Tibial nerve (tissue), 4 donors: ENCODE measurements at regions not wholly inside any gene's neighbourhood (a gene's known extent, or its start where the extent isn't known, plus 50 kb on each side); places are given as distances from the start of the nearest gene placed in this dataset.

Source experiments
- DNase-seq, 2 donors: peaks; one replicate each; pipeline ENCODE4 v3.0.0-alpha.2; 2019; ENCODE audit warnings: low spot score in 2 of 2
- H3K27ac ChIP-seq, 4 donors: fragments of 200-600 bp; sonication (generic) in 3 of 4; one replicate each; pipeline ENCODE4 v1.5.1; 2017 to 2019; ENCODE audit warnings: mild to moderate bottlenecking in 1 of 4
- H3K27me3 ChIP-seq, 2 donors: fragments of 200-600 bp; sonication (generic) in 1 of 2; one replicate each; pipeline versions ENCODE4 v1.5.1 to v1.6.0; 2017 to 2019
- H3K36me3 ChIP-seq, 3 donors: fragments of 200-600 bp; sonication (generic); one replicate each; pipeline ENCODE4 v1.5.1; 2018 to 2019
- H3K4me1 ChIP-seq, 4 donors: fragments of 200-600 bp; sonication (generic) in 3 of 4; one replicate each; pipeline ENCODE4 v1.5.1; 2017 to 2019
- H3K4me3 ChIP-seq, 4 donors: fragments of 200-600 bp; sonication (generic) in 3 of 4; one replicate each; pipeline ENCODE4 v1.5.1; 2017 to 2019; ENCODE audit warnings: mild to moderate bottlenecking in 1 of 4, moderate library complexity in 1 of 4
- H3K9me3 ChIP-seq, 4 donors: fragments of 200-600 bp; sonication (generic) in 3 of 4; one replicate each; pipeline ENCODE4 v1.5.1; 2017 to 2019
- CTCF ChIP-seq, 5 experiments: fragments of 200-600 bp in 3 of 5; fragments of 450-650 bp in 2 of 5; sonication (generic) in 3 of 5; IDR thresholded peaks; one replicate each; pipeline ENCODE4 v1.5.1; 2016 to 2019; ENCODE audit warnings: antibody characterized with exemption in 5 of 5, mild to moderate bottlenecking in 3 of 5, moderate library complexity in 2 of 5
- EP300 ChIP-seq, 2 donors: sonication (generic); formaldehyde crosslinking; IDR thresholded peaks; one replicate each; pipeline ENCODE4 v1.6.1; 2017; ENCODE audit warnings: antibody characterized with exemption in 2 of 2, mild to moderate bottlenecking in 1 of 2
- POLR2A ChIP-seq, 2 donors: fragments of 450-650 bp; IDR thresholded peaks; one replicate each; pipeline ENCODE4 v1.6.1; 2017; ENCODE audit warnings: antibody characterized with exemption in 2 of 2, mild to moderate bottlenecking in 2 of 2, moderate library complexity in 2 of 2
- WGBS, 2 donors: methylation state at CpG; one replicate each; pipeline ENCODE4 v1.1.5; 2018; 5-methylcytosine and 5-hydroxymethylcytosine counted together

GRCh38 chr21:32216293-32216692 lies 62.6 kb downstream of the MIS18A start:
- Histone ChIP-seq H3K4me3 (no peak overlapping the region), H3K27ac (no peak overlapping the region), H3K4me1 (no peaks in the 10 kb centered on the region), H3K9me3 (peaks cover 0 to 25% (median 1%) of the 10 kb centered on the region in 4 donors), H3K36me3 (no peaks in the 10 kb centered on the region), H3K27me3 (no peaks in the 10 kb centered on the region)
- no peak for TF ChIP-seq POLR2A (IDR thresholded peaks at IDR 0.05)
- no peak for TF ChIP-seq EP300 (IDR thresholded peaks at IDR 0.05)
- no peak for TF ChIP-seq CTCF (IDR thresholded peaks at IDR 0.05)
- DNase-seq = no peak

GRCh38 chr21:32215306-32215685 lies 63.6 kb downstream of the MIS18A start:
- Histone ChIP-seq H3K4me3 (no peak overlapping the region), H3K36me3 (no peaks in the 10 kb centered on the region), H3K9me3 (peaks cover 0 to 15% (median 1%) of the 10 kb centered on the region in 4 donors), H3K27me3 (no peaks in the 10 kb centered on the region), H3K27ac (no peak overlapping the region), H3K4me1 (no peaks in the 10 kb centered on the region)
- DNase-seq = no peak
- 72 to 73% methylated on average over 5 of the region's 5 CpGs for WGBS, 2 donors
- TF ChIP-seq EP300 (IDR thresholded peaks at IDR 0.05) = no peak
- no peak for TF ChIP-seq CTCF (IDR thresholded peaks at IDR 0.05)
- TF ChIP-seq POLR2A (IDR thresholded peaks at IDR 0.05) = no peak

- WGBS, 2 donors = 70 to 83% methylated on average over 5 of the region's 5 CpGs
- TF ChIP-seq CTCF (IDR thresholded peaks at IDR 0.05) (no peak), POLR2A (IDR thresholded peaks at IDR 0.05) (no peak), EP300 (IDR thresholded peaks at IDR 0.05) (no peak)
- Histone ChIP-seq H3K36me3 (no peaks in the 10 kb centered on the region), H3K27ac (no peak overlapping the region), H3K4me3 (no peak overlapping the region), H3K4me1 (no peaks in the 10 kb centered on the region), H3K27me3 (no peaks in the 10 kb centered on the region), H3K9me3 (peaks cover 0 to 10% (median 1%) of the 10 kb centered on the region in 4 donors)
- no peak for DNase-seq
These were observed 64.1 kb downstream of the MIS18A start for GRCh38 chr21:32214654-32215305.

GRCh38 chr21:32212116-32212515 lies 66.7 kb downstream of the MIS18A start:
- Histone ChIP-seq H3K4me1 (no peaks in the 10 kb centered on the region), H3K36me3 (no peaks in the 10 kb centered on the region), H3K27me3 (no peaks in the 10 kb centered on the region), H3K27ac (no peak overlapping the region), H3K9me3 (peaks cover 0 to 3% (median 0%) of the 10 kb centered on the region in 4 donors), H3K4me3 (no peak overlapping the region)
- 90% methylated on average over 4 of the region's 4 CpGs for WGBS, 2 donors
- DNase-seq = no peak
- no peak for TF ChIP-seq POLR2A (IDR thresholded peaks at IDR 0.05)
- no peak for TF ChIP-seq EP300 (IDR thresholded peaks at IDR 0.05)
- no peak for TF ChIP-seq CTCF (IDR thresholded peaks at IDR 0.05)

GRCh38 chr21:32211306-32211705 lies 67.5 kb downstream of the MIS18A start:
- H3K36me3 ChIP-seq = no peaks in the 10 kb centered on the region
- WGBS, 2 donors = 89 to 92% methylated on average over 3 of the region's 3 CpGs
- no peak for DNase-seq

More at GRCh38 chr21:32211306-32211705, 67.5 kb downstream of the MIS18A start:
- no peak overlapping the region for H3K4me3 ChIP-seq
- H3K27me3 ChIP-seq = no peaks in the 10 kb centered on the region
- H3K4me1 ChIP-seq = no peaks in the 10 kb centered on the region
- no peak for TF ChIP-seq CTCF (IDR thresholded peaks at IDR 0.05)
- no peak for TF ChIP-seq POLR2A (IDR thresholded peaks at IDR 0.05)
- TF ChIP-seq EP300 (IDR thresholded peaks at IDR 0.05) = no peak
- no peak overlapping the region for H3K27ac ChIP-seq
- H3K9me3 ChIP-seq = no peaks in the 10 kb centered on the region
